ENCODE measurements at regions not wholly inside any gene's neighbourhood (a gene's known extent, or its start where the extent isn't known, plus 50 kb on each side); places are given as distances from the start of the nearest gene placed in this dataset.
"Not testable (repeated sequence)": the region's sequence is repeated elsewhere in the genome, so short reads cannot be mapped to it uniquely, and the experiment has no call there.

- H3K36me3 Mint-ChIP-seq (ENCODE audit: low read depth), result no peaks in the 10 kb centered on the region
- no peaks in the 10 kb centered on the region for H3K27me3 Mint-ChIP-seq
- peaks cover 10% of the 10 kb centered on the region for H3K9me3 Mint-ChIP-seq
- DNase-seq, result no peak
- no peak overlapping the region for H3K27ac Mint-ChIP-seq
- no peak overlapping the region for H3K4me3 Mint-ChIP-seq
- H3K4me1 Mint-ChIP-seq (ENCODE audit: low read depth), result no peaks in the 10 kb centered on the region
Measured at GRCh38 chr4:178165951-178166308, 723.7 kb upstream of the AGA start.

GRCh38 chr4:178173771-178174170, 731.5 kb upstream of the AGA start:
- no peak overlapping the region for H3K4me3 Mint-ChIP-seq
- H3K36me3 Mint-ChIP-seq (ENCODE audit: low read depth), result no peaks in the 10 kb centered on the region
- H3K9me3 Mint-ChIP-seq, result no peaks in the 10 kb centered on the region
- H3K4me1 Mint-ChIP-seq (ENCODE audit: low read depth), result no peaks in the 10 kb centered on the region
- H3K27ac Mint-ChIP-seq, result no peak overlapping the region
- no peak for DNase-seq
- no peaks in the 10 kb centered on the region for H3K27me3 Mint-ChIP-seq

- no peak overlapping the region for H3K27ac Mint-ChIP-seq
- H3K4me1 Mint-ChIP-seq (ENCODE audit: low read depth), result no peaks in the 10 kb centered on the region
- no peaks in the 10 kb centered on the region for H3K9me3 Mint-ChIP-seq
- no peaks in the 10 kb centered on the region for H3K36me3 Mint-ChIP-seq (ENCODE audit: low read depth)
- no peak for DNase-seq
- no peaks in the 10 kb centered on the region for H3K27me3 Mint-ChIP-seq
- no peak overlapping the region for H3K4me3 Mint-ChIP-seq
Measured at GRCh38 chr4:178174756-178175155, 732.5 kb upstream of the AGA start.

GRCh38 chr4:178185517-178185916, 743.3 kb upstream of the AGA start:
- DNase-seq, result no peak
- H3K4me1 Mint-ChIP-seq (ENCODE audit: low read depth), result no peaks in the 10 kb centered on the region
- H3K9me3 Mint-ChIP-seq, result peaks cover 6% of the 10 kb centered on the region
- H3K27me3 Mint-ChIP-seq, result no peaks in the 10 kb centered on the region
- H3K4me3 Mint-ChIP-seq, result no peak overlapping the region
- no peak overlapping the region for H3K27ac Mint-ChIP-seq
- H3K36me3 Mint-ChIP-seq (ENCODE audit: low read depth), result no peaks in the 10 kb centered on the region

GRCh38 chr4:178192611-178193010, 750.4 kb upstream of the AGA start:
- H3K9me3 Mint-ChIP-seq, result peaks cover under 1% of the 10 kb centered on the region
- H3K36me3 Mint-ChIP-seq (ENCODE audit: low read depth), result no peaks in the 10 kb centered on the region
- DNase-seq, result no peak
- H3K4me3 Mint-ChIP-seq, result no peak overlapping the region
- no peaks in the 10 kb centered on the region for H3K27me3 Mint-ChIP-seq
- no peaks in the 10 kb centered on the region for H3K4me1 Mint-ChIP-seq (ENCODE audit: low read depth)
- H3K27ac Mint-ChIP-seq, result no peak overlapping the region

- Mint-ChIP-seq H3K4me1 (ENCODE audit: low read depth) (no peaks in the 10 kb centered on the region), H3K9me3 (peaks cover 4% of the 10 kb centered on the region), H3K4me3 (no peak overlapping the region), H3K27me3 (no peaks in the 10 kb centered on the region), H3K27ac (no peak overlapping the region), H3K36me3 (ENCODE audit: low read depth) (no peaks in the 10 kb centered on the region)
- no peak for DNase-seq
Measured at GRCh38 chr4:178196751-178197374, 754.6 kb upstream of the AGA start.

- H3K36me3 Mint-ChIP-seq (ENCODE audit: low read depth), result no peaks in the 10 kb centered on the region
- H3K4me3 Mint-ChIP-seq, result no peak overlapping the region
- H3K27ac Mint-ChIP-seq, result no peak overlapping the region
- no peaks in the 10 kb centered on the region for H3K27me3 Mint-ChIP-seq
- no peaks in the 10 kb centered on the region for H3K4me1 Mint-ChIP-seq (ENCODE audit: low read depth)
- H3K9me3 Mint-ChIP-seq, result peaks cover 6% of the 10 kb centered on the region
- no peak for DNase-seq
Measured at GRCh38 chr4:178198691-178199090, 756.5 kb upstream of the AGA start.

- Mint-ChIP-seq H3K4me1 (ENCODE audit: low read depth) (no peaks in the 10 kb centered on the region), H3K9me3 (peaks cover 11% of the 10 kb centered on the region), H3K27ac (no peak overlapping the region), H3K36me3 (ENCODE audit: low read depth) (no peaks in the 10 kb centered on the region), H3K4me3 (no peak overlapping the region), H3K27me3 (no peaks in the 10 kb centered on the region)
- no peak for DNase-seq
Measured at GRCh38 chr4:178202422-178202821, 760.2 kb upstream of the AGA start.

- peaks cover 12% of the 10 kb centered on the region for H3K9me3 Mint-ChIP-seq
- H3K4me3 Mint-ChIP-seq, result no peak overlapping the region
- DNase-seq, result no peak
- no peaks in the 10 kb centered on the region for H3K4me1 Mint-ChIP-seq (ENCODE audit: low read depth)
- H3K36me3 Mint-ChIP-seq (ENCODE audit: low read depth), result no peaks in the 10 kb centered on the region
- no peaks in the 10 kb centered on the region for H3K27me3 Mint-ChIP-seq
- H3K27ac Mint-ChIP-seq, result no peak overlapping the region
Measured at GRCh38 chr4:178205826-178206225, 763.6 kb upstream of the AGA start.

- no peak for DNase-seq
- no peak overlapping the region for H3K27ac Mint-ChIP-seq
- H3K27me3 Mint-ChIP-seq, result no peaks in the 10 kb centered on the region
- H3K4me1 Mint-ChIP-seq (ENCODE audit: low read depth), result no peaks in the 10 kb centered on the region
- no peaks in the 10 kb centered on the region for H3K36me3 Mint-ChIP-seq (ENCODE audit: low read depth)
- no peaks in the 10 kb centered on the region for H3K9me3 Mint-ChIP-seq
- no peak overlapping the region for H3K4me3 Mint-ChIP-seq
Measured at GRCh38 chr4:178215309-178215708, 773.1 kb upstream of the AGA start.

GRCh38 chr4:178215763-178216162, 773.5 kb upstream of the AGA start:
- H3K9me3 Mint-ChIP-seq, result no peaks in the 10 kb centered on the region
- H3K4me3 Mint-ChIP-seq, result no peak overlapping the region
- H3K4me1 Mint-ChIP-seq (ENCODE audit: low read depth), result no peaks in the 10 kb centered on the region
- no peaks in the 10 kb centered on the region for H3K27me3 Mint-ChIP-seq
- H3K27ac Mint-ChIP-seq, result no peak overlapping the region
- no peak for DNase-seq
- H3K36me3 Mint-ChIP-seq (ENCODE audit: low read depth), result no peaks in the 10 kb centered on the region

- not testable (repeated sequence) for H3K4me3 Mint-ChIP-seq; H3K36me3 Mint-ChIP-seq (ENCODE audit: low read depth); H3K4me1 Mint-ChIP-seq (ENCODE audit: low read depth); DNase-seq; H3K27ac Mint-ChIP-seq; H3K27me3 Mint-ChIP-seq
- H3K9me3 Mint-ChIP-seq, result peaks cover 30% of the 10 kb centered on the region
Measured at GRCh38 chr4:178226421-178226820, 784.2 kb upstream of the AGA start.

- Mint-ChIP-seq H3K36me3 (ENCODE audit: low read depth) (no peaks in the 10 kb centered on the region), H3K27me3 (no peaks in the 10 kb centered on the region), H3K27ac (no peak overlapping the region), H3K4me1 (ENCODE audit: low read depth) (no peaks in the 10 kb centered on the region), H3K4me3 (no peak overlapping the region), H3K9me3 (peaks cover 29% of the 10 kb centered on the region)
- DNase-seq, result no peak
Measured at GRCh38 chr4:178233906-178234305, 791.7 kb upstream of the AGA start.

- H3K4me1 Mint-ChIP-seq (ENCODE audit: low read depth), result no peaks in the 10 kb centered on the region
- H3K27me3 Mint-ChIP-seq, result no peaks in the 10 kb centered on the region
- H3K27ac Mint-ChIP-seq, result no peak overlapping the region
- no peaks in the 10 kb centered on the region for H3K36me3 Mint-ChIP-seq (ENCODE audit: low read depth)
- DNase-seq, result no peak
- H3K9me3 Mint-ChIP-seq, result peaks cover 11% of the 10 kb centered on the region
- H3K4me3 Mint-ChIP-seq, result no peak overlapping the region
Measured at GRCh38 chr4:178240891-178241290, 798.7 kb upstream of the AGA start.

GRCh38 chr4:178241601-178242118, 799.4 kb upstream of the AGA start:
- Mint-ChIP-seq H3K27me3 (no peaks in the 10 kb centered on the region), H3K27ac (no peak overlapping the region), H3K4me3 (no peak overlapping the region), H3K9me3 (peaks cover 7% of the 10 kb centered on the region), H3K36me3 (ENCODE audit: low read depth) (no peaks in the 10 kb centered on the region), H3K4me1 (ENCODE audit: low read depth) (no peaks in the 10 kb centered on the region)
- DNase-seq, result no peak

GRCh38 chr4:178242655-178243054, 800.4 kb upstream of the AGA start:
- no peak for DNase-seq
- Mint-ChIP-seq H3K36me3 (ENCODE audit: low read depth) (no peaks in the 10 kb centered on the region), H3K27ac (no peak overlapping the region), H3K4me1 (ENCODE audit: low read depth) (no peaks in the 10 kb centered on the region), H3K27me3 (no peaks in the 10 kb centered on the region), H3K4me3 (no peak overlapping the region), H3K9me3 (peaks cover 7% of the 10 kb centered on the region)
